ENCODE measurements at regions not wholly inside any gene's neighbourhood (a gene's known extent, or its start where the extent isn't known, plus 50 kb on each side); places are given as distances from the start of the nearest gene placed in this dataset.

- Histone ChIP-seq H3K9me3 (ENCODE audit: control insufficient read depth in 1 of 2, low read length in 2 of 2) (no peaks in the 10 kb centered on the region), H3K27ac (ENCODE audit: low read depth, low read length) (no peak overlapping the region), H3K4me3 (ENCODE audit: low read depth in 1 of 2, low read length in 2 of 2) (no peak overlapping the region), H3K9ac (ENCODE audit: low read depth in 1 of 2, low read length in 2 of 2) (no peak overlapping the region), H3K27me3 (ENCODE audit: control insufficient read depth in 1 of 2, insufficient read depth in 2 of 2, low read length in 2 of 2) (no peaks in the 10 kb centered on the region), H3K36me3 (ENCODE audit: control insufficient read depth in 1 of 2, insufficient read depth in 2 of 2, low read length in 2 of 2) (no peaks in the 10 kb centered on the region), H3K4me1 (ENCODE audit: control insufficient read depth in 1 of 2, insufficient read depth in 2 of 2, low read length in 2 of 2) (peaks cover 16 to 18% of the 10 kb centered on the region in 2 donors)
These were observed 515.9 kb downstream of the CD83 start for GRCh38 chr6:14633479-14633878.

- Histone ChIP-seq H3K27me3 (ENCODE audit: control insufficient read depth in 1 of 2, insufficient read depth in 2 of 2, low read length in 2 of 2) (no peaks in the 10 kb centered on the region), H3K4me3 (ENCODE audit: low read depth in 1 of 2, low read length in 2 of 2) (no peak overlapping the region), H3K27ac (ENCODE audit: low read depth, low read length) (no peak overlapping the region), H3K4me1 (ENCODE audit: control insufficient read depth in 1 of 2, insufficient read depth in 2 of 2, low read length in 2 of 2) (peaks cover 22 to 24% of the 10 kb centered on the region in 2 donors), H3K9ac (ENCODE audit: low read depth in 1 of 2, low read length in 2 of 2) (no peak overlapping the region), H3K36me3 (ENCODE audit: control insufficient read depth in 1 of 2, insufficient read depth in 2 of 2, low read length in 2 of 2) (no peaks in the 10 kb centered on the region), H3K9me3 (ENCODE audit: control insufficient read depth in 1 of 2, low read length in 2 of 2) (no peaks in the 10 kb centered on the region)
These were observed 516.5 kb downstream of the CD83 start for GRCh38 chr6:14634072-14634471.

- no peak overlapping the region for H3K4me3 ChIP-seq (ENCODE audit: low read depth in 1 of 2, low read length in 2 of 2)
These were observed 517.6 kb downstream of the CD83 start for GRCh38 chr6:14635195-14635594.

GRCh38 chr6:14635934-14636591 lies 518.5 kb downstream of the CD83 start:
- no peak overlapping the region for H3K9ac ChIP-seq (ENCODE audit: low read depth in 1 of 2, low read length in 2 of 2)
- H3K9me3 ChIP-seq (ENCODE audit: control insufficient read depth in 1 of 2, low read length in 2 of 2) = no peaks in the 10 kb centered on the region
- H3K27ac ChIP-seq (ENCODE audit: low read depth, low read length) = no peak overlapping the region
- peaks cover 29 to 33% of the 10 kb centered on the region in 2 donors for H3K4me1 ChIP-seq (ENCODE audit: control insufficient read depth in 1 of 2, insufficient read depth in 2 of 2, low read length in 2 of 2)
- H3K4me3 ChIP-seq (ENCODE audit: low read depth in 1 of 2, low read length in 2 of 2) = no peak overlapping the region
- no peaks in the 10 kb centered on the region for H3K36me3 ChIP-seq (ENCODE audit: control insufficient read depth in 1 of 2, insufficient read depth in 2 of 2, low read length in 2 of 2)
- H3K27me3 ChIP-seq (ENCODE audit: control insufficient read depth in 1 of 2, insufficient read depth in 2 of 2, low read length in 2 of 2) = no peaks in the 10 kb centered on the region

More at GRCh38 chr6:14635195-14635594, 517.6 kb downstream of the CD83 start:
- H3K4me1 ChIP-seq (ENCODE audit: control insufficient read depth in 1 of 2, insufficient read depth in 2 of 2, low read length in 2 of 2) = peaks cover 29 to 33% of the 10 kb centered on the region in 2 donors
- H3K9me3 ChIP-seq (ENCODE audit: control insufficient read depth in 1 of 2, low read length in 2 of 2) = no peaks in the 10 kb centered on the region
- no peaks in the 10 kb centered on the region for H3K27me3 ChIP-seq (ENCODE audit: control insufficient read depth in 1 of 2, insufficient read depth in 2 of 2, low read length in 2 of 2)
- H3K36me3 ChIP-seq (ENCODE audit: control insufficient read depth in 1 of 2, insufficient read depth in 2 of 2, low read length in 2 of 2) = no peaks in the 10 kb centered on the region
- no peak overlapping the region for H3K27ac ChIP-seq (ENCODE audit: low read depth, low read length)
- no peak overlapping the region for H3K9ac ChIP-seq (ENCODE audit: low read depth in 1 of 2, low read length in 2 of 2)

GRCh38 chr6:14638435-14638905 lies 520.9 kb downstream of the CD83 start:
- no peak overlapping the region for H3K27ac ChIP-seq (ENCODE audit: low read depth, low read length)
- no peaks in the 10 kb centered on the region for H3K27me3 ChIP-seq (ENCODE audit: control insufficient read depth in 1 of 2, insufficient read depth in 2 of 2, low read length in 2 of 2)
- H3K9me3 ChIP-seq (ENCODE audit: control insufficient read depth in 1 of 2, low read length in 2 of 2) = no peaks in the 10 kb centered on the region
- no peaks in the 10 kb centered on the region for H3K36me3 ChIP-seq (ENCODE audit: control insufficient read depth in 1 of 2, insufficient read depth in 2 of 2, low read length in 2 of 2)
- peak overlapping the region; percentile 53 to 55 for H3K4me3 ChIP-seq (ENCODE audit: low read depth in 1 of 2, low read length in 2 of 2)
- H3K4me1 ChIP-seq (ENCODE audit: control insufficient read depth in 1 of 2, insufficient read depth in 2 of 2, low read length in 2 of 2) = peaks cover 29 to 33% of the 10 kb centered on the region in 2 donors
- peak overlapping the region in 1 of 2 donors; percentile 10 for H3K9ac ChIP-seq (ENCODE audit: low read depth in 1 of 2, low read length in 2 of 2)

- Histone ChIP-seq H3K4me1 (ENCODE audit: control insufficient read depth in 1 of 2, insufficient read depth in 2 of 2, low read length in 2 of 2) (peaks cover 29 to 33% of the 10 kb centered on the region in 2 donors), H3K36me3 (ENCODE audit: control insufficient read depth in 1 of 2, insufficient read depth in 2 of 2, low read length in 2 of 2) (no peaks in the 10 kb centered on the region), H3K27me3 (ENCODE audit: control insufficient read depth in 1 of 2, insufficient read depth in 2 of 2, low read length in 2 of 2) (no peaks in the 10 kb centered on the region), H3K27ac (ENCODE audit: low read depth, low read length) (no peak overlapping the region), H3K4me3 (ENCODE audit: low read depth in 1 of 2, low read length in 2 of 2) (peak overlapping the region; percentile 53 to 55), H3K9me3 (ENCODE audit: control insufficient read depth in 1 of 2, low read length in 2 of 2) (no peaks in the 10 kb centered on the region), H3K9ac (ENCODE audit: low read depth in 1 of 2, low read length in 2 of 2) (peak overlapping the region in 1 of 2 donors; percentile 10)
These were observed 521.6 kb downstream of the CD83 start for GRCh38 chr6:14638906-14639761.

GRCh38 chr6:14639983-14640599 lies 522.5 kb downstream of the CD83 start:
- H3K4me1 ChIP-seq (ENCODE audit: control insufficient read depth in 1 of 2, insufficient read depth in 2 of 2, low read length in 2 of 2) = peaks cover 29 to 33% of the 10 kb centered on the region in 2 donors
- no peak overlapping the region for H3K9ac ChIP-seq (ENCODE audit: low read depth in 1 of 2, low read length in 2 of 2)
- no peak overlapping the region for H3K27ac ChIP-seq (ENCODE audit: low read depth, low read length)
- no peaks in the 10 kb centered on the region for H3K27me3 ChIP-seq (ENCODE audit: control insufficient read depth in 1 of 2, insufficient read depth in 2 of 2, low read length in 2 of 2)
- no peak overlapping the region for H3K4me3 ChIP-seq (ENCODE audit: low read depth in 1 of 2, low read length in 2 of 2)
- H3K9me3 ChIP-seq (ENCODE audit: control insufficient read depth in 1 of 2, low read length in 2 of 2) = no peaks in the 10 kb centered on the region
- H3K36me3 ChIP-seq (ENCODE audit: control insufficient read depth in 1 of 2, insufficient read depth in 2 of 2, low read length in 2 of 2) = no peaks in the 10 kb centered on the region

- Histone ChIP-seq H3K27me3 (ENCODE audit: control insufficient read depth in 1 of 2, insufficient read depth in 2 of 2, low read length in 2 of 2) (no peaks in the 10 kb centered on the region), H3K27ac (ENCODE audit: low read depth, low read length) (no peak overlapping the region), H3K9me3 (ENCODE audit: control insufficient read depth in 1 of 2, low read length in 2 of 2) (no peaks in the 10 kb centered on the region), H3K4me3 (ENCODE audit: low read depth in 1 of 2, low read length in 2 of 2) (no peak overlapping the region), H3K9ac (ENCODE audit: low read depth in 1 of 2, low read length in 2 of 2) (no peak overlapping the region), H3K36me3 (ENCODE audit: control insufficient read depth in 1 of 2, insufficient read depth in 2 of 2, low read length in 2 of 2) (no peaks in the 10 kb centered on the region), H3K4me1 (ENCODE audit: control insufficient read depth in 1 of 2, insufficient read depth in 2 of 2, low read length in 2 of 2) (peaks cover 27 to 31% of the 10 kb centered on the region in 2 donors)
These were observed 523.1 kb downstream of the CD83 start for GRCh38 chr6:14640631-14641030.

GRCh38 chr6:14641423-14642135 lies 524.0 kb downstream of the CD83 start:
- Histone ChIP-seq H3K9ac (ENCODE audit: low read depth in 1 of 2, low read length in 2 of 2) (no peak overlapping the region), H3K27ac (ENCODE audit: low read depth, low read length) (no peak overlapping the region), H3K27me3 (ENCODE audit: control insufficient read depth in 1 of 2, insufficient read depth in 2 of 2, low read length in 2 of 2) (no peaks in the 10 kb centered on the region), H3K9me3 (ENCODE audit: control insufficient read depth in 1 of 2, low read length in 2 of 2) (no peaks in the 10 kb centered on the region), H3K4me3 (ENCODE audit: low read depth in 1 of 2, low read length in 2 of 2) (no peak overlapping the region), H3K4me1 (ENCODE audit: control insufficient read depth in 1 of 2, insufficient read depth in 2 of 2, low read length in 2 of 2) (peaks cover 22 to 25% of the 10 kb centered on the region in 2 donors), H3K36me3 (ENCODE audit: control insufficient read depth in 1 of 2, insufficient read depth in 2 of 2, low read length in 2 of 2) (no peaks in the 10 kb centered on the region)
